SU-DHL-6 (cell line): ENCODE measurements at regions not wholly inside any gene's neighbourhood (a gene's known extent, or its start where the extent isn't known, plus 50 kb on each side); places are given as distances from the start of the nearest gene placed in this dataset.
"Not testable (repeated sequence)": the region's sequence is repeated elsewhere in the genome, so short reads cannot be mapped to it uniquely, and the experiment has no call there.

Experiments used
- H2AFZ ChIP-seq: fragments of 200-600 bp; sonication (generic); 2 replicates; pipeline ENCODE4 v1.6.1; 2014; ENCODE audit warnings: low read depth, mild to moderate bottlenecking, moderate library complexity, mixed read lengths, antibody characterized with exemption, low read length; ENCODE audit not compliant: severe bottlenecking
- H3F3A ChIP-seq: fragments of 200-600 bp; shearing (Covaris generic); 2 replicates; pipeline ENCODE4 v1.6.0; 2016; ENCODE audit warnings: antibody characterized with exemption, mild to moderate bottlenecking; ENCODE audit not compliant: insufficient read depth
- H3K27ac ChIP-seq: fragments of 200-600 bp; sonication (generic); 2 replicates; pipeline ENCODE4 v1.5.1; 2016; ENCODE audit warnings: low read depth, mild to moderate bottlenecking, low read length, moderate library complexity, mixed read lengths
- H3K27me3 ChIP-seq: fragments of 200-600 bp; sonication (generic), shearing (Covaris generic); 2 replicates; pipeline ENCODE4 v1.6.0; 2014; ENCODE audit warnings: mild to moderate bottlenecking, low read length
- H3K36me3 ChIP-seq: fragments of 200-600 bp; sonication (generic); 2 replicates; pipeline ENCODE4 v1.6.1; 2014; ENCODE audit warnings: mild to moderate bottlenecking, low read length, mixed read lengths
- H3K4me2 ChIP-seq: fragments of 300-600, 200-600 bp; shearing (Covaris generic), sonication (generic); 2 replicates; pipeline ENCODE4 v1.6.0; 2014; ENCODE audit warnings: low read length, low read depth, mild to moderate bottlenecking; ENCODE audit not compliant: poor library complexity, severe bottlenecking
- H3K4me3 ChIP-seq: fragments of 200-600 bp; sonication (generic); 2 replicates; pipeline ENCODE4 v1.5.1; 2014; ENCODE audit warnings: antibody characterized with exemption, low read length, mild to moderate bottlenecking, mixed read lengths; ENCODE audit not compliant: insufficient read depth, poor library complexity, severe bottlenecking
- H3K79me2 ChIP-seq: fragments of 200-600 bp; sonication (generic); 2 replicates; pipeline ENCODE4 v1.6.1; 2014; ENCODE audit warnings: mild to moderate bottlenecking, low read length, moderate library complexity; ENCODE audit not compliant: insufficient read depth
- H3K9ac ChIP-seq: fragments of 200-600 bp; sonication (generic); 2 replicates; pipeline ENCODE4 v1.7.0; 2014; ENCODE audit warnings: mild to moderate bottlenecking, low read length
- H3K9me2 ChIP-seq: fragments of 200-600 bp; sonication (generic); replicated peaks from 2 replicates; pipeline ENCODE4 v1.6.1; 2014; ENCODE audit warnings: low read length; ENCODE audit not compliant: insufficient read depth
- H3K9me3 ChIP-seq: fragments of 200-600 bp; sonication (generic); 2 replicates; pipeline ENCODE4 v1.6.1; 2014; ENCODE audit warnings: low read length, mixed read lengths; ENCODE audit not compliant: insufficient read depth
- H4K20me1 ChIP-seq: fragments of 200-600 bp; sonication (generic); 2 replicates; pipeline ENCODE4 v1.6.1; 2014; ENCODE audit warnings: low read depth, mild to moderate bottlenecking, antibody characterized with exemption, low read length, moderate library complexity, mixed read lengths
- EZH2phosphoT487 ChIP-seq: fragments of 200-600 bp; sonication (generic), shearing (Covaris generic); conservative IDR thresholded peaks from 2 replicates; pipeline ENCODE4 v1.6.1; 2018; ENCODE audit warnings: mild to moderate bottlenecking, antibody characterized with exemption, low read length, moderate library complexity, mixed read lengths
- TF ChIP-seq, protein P1 (sequence below): fragments of 200-600 bp; sonication (generic); IDR thresholded peaks from one replicate; pipeline ENCODE4 v1.5.1; 2017; ENCODE audit warnings: antibody characterized with exemption, mild to moderate bottlenecking, low read length, moderate library complexity; ENCODE audit not compliant: insufficient read depth, poor library complexity, severe bottlenecking

DNA sequence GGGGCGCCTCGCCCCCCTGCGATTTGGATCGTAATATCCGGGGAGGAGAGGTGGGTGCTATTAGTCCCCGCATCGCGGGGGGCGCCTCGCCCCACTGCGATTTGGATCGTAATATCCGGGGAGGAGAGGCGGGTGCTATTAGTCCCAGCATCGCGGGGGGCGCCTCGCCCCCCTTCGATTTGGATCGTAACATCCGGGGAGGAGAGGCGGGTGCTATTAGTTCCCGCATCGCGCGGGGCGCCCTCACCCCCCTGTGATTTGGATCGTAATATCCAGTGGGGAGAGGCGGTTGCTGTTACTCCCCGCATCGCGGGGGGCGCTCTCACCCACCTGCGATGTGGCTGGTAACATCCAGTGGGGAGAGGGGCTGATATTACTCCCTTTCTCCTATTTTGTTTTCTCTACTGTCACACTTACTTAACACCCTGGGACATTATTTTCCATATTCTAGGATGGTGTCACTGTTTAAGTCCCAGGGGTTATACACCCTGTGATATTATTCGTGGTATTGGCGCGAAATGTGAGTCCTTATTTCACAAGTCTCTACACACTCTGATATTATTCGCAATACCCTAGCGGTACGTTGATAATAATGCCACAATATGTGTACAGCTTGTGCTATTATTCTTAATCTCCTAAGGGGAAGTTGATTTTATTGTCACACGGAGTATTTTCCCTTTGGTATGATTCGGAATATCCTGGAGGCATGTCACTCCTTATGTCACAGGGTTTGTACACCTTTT is 57.8 kb upstream of the ALDH3B2 start:
- H2AFZ ChIP-seq = no peak overlapping the region
- no peak overlapping the region for H3K9ac ChIP-seq

DNA sequence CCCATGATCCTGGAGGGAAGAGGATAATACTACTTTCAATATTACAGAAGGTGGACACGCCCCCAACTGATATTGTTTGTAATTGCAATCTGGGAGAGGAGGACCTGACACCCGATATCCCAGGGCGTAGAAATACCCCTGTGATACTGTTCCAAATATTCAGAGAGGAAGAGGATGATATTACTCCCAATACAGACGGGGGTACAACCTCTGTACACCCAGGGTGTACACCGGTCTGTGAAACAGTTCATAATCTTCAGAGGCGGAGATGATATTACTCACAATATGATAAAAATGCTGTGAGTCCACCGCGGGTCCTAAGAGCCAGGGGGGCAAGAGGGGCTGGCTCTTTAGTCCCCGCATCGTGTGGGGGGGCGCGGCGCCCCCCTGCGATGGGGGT is 57.2 kb upstream of the ALDH3B2 start:
- no peak overlapping the region for H3K4me2 ChIP-seq
- no peak overlapping the region for H2AFZ ChIP-seq

More for the DNA sequence above, 57.8 kb upstream of the ALDH3B2 start:
- H4K20me1 ChIP-seq = no peaks in the 10 kb centered on the region
- TF ChIP-seq, protein P1, sequence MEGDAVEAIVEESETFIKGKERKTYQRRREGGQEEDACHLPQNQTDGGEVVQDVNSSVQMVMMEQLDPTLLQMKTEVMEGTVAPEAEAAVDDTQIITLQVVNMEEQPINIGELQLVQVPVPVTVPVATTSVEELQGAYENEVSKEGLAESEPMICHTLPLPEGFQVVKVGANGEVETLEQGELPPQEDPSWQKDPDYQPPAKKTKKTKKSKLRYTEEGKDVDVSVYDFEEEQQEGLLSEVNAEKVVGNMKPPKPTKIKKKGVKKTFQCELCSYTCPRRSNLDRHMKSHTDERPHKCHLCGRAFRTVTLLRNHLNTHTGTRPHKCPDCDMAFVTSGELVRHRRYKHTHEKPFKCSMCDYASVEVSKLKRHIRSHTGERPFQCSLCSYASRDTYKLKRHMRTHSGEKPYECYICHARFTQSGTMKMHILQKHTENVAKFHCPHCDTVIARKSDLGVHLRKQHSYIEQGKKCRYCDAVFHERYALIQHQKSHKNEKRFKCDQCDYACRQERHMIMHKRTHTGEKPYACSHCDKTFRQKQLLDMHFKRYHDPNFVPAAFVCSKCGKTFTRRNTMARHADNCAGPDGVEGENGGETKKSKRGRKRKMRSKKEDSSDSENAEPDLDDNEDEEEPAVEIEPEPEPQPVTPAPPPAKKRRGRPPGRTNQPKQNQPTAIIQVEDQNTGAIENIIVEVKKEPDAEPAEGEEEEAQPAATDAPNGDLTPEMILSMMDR = no peak
- no peak for TF ChIP-seq EZH2phosphoT487
- no peaks in the 10 kb centered on the region for H3K27me3 ChIP-seq
- H3K27ac ChIP-seq = no peak overlapping the region
- H3K79me2 ChIP-seq = no peaks in the 10 kb centered on the region
- H3K9me3 ChIP-seq = no peaks in the 10 kb centered on the region
- no peaks in the 10 kb centered on the region for H3K36me3 ChIP-seq
- no peaks in the 10 kb centered on the region for H3F3A ChIP-seq
- no peaks in the 10 kb centered on the region for H3K9me2 ChIP-seq
- no peak overlapping the region for H3K4me2 ChIP-seq
- no peak overlapping the region for H3K4me3 ChIP-seq

DNA sequence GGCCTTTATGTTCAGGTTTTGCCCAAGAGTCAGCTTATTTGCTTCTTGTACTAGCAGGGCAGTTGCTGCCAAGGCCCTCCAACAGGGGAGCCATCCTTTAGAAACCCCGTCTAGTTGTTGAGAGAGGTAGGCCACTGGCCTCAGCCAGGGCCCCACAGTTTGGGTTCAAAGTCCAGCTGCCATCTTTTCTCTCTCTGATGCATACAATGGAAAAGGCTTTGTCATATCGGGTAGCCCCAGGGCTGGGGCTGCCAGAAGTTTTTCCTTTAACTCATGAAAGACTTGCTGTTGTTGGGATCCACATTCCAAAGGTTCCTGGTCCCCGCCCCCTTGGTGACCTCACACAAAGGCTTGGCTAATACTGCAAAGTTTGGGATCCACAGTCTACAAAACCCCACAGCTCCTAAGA is 53.7 kb upstream of the ALDH3B2 start:
- not testable (repeated sequence) for H3F3A ChIP-seq, H4K20me1 ChIP-seq, H2AFZ ChIP-seq, H3K27ac ChIP-seq, H3K4me3 ChIP-seq, H3K27me3 ChIP-seq, H3K9ac ChIP-seq, H3K9me2 ChIP-seq, H3K4me2 ChIP-seq, H3K79me2 ChIP-seq, H3K9me3 ChIP-seq, H3K36me3 ChIP-seq

More for the DNA sequence above, 57.2 kb upstream of the ALDH3B2 start:
- H3K79me2 ChIP-seq = no peaks in the 10 kb centered on the region
- H3K9me2 ChIP-seq = no peaks in the 10 kb centered on the region
- no peak overlapping the region for H3K4me3 ChIP-seq
- no peaks in the 10 kb centered on the region for H3K36me3 ChIP-seq
- H3K27me3 ChIP-seq = no peaks in the 10 kb centered on the region
- TF ChIP-seq, protein P1 = no peak
- TF ChIP-seq EZH2phosphoT487 = no peak
- no peaks in the 10 kb centered on the region for H3K9me3 ChIP-seq
- H3K27ac ChIP-seq = no peak overlapping the region
- H3K9ac ChIP-seq = no peak overlapping the region
- H3F3A ChIP-seq = no peaks in the 10 kb centered on the region
- no peaks in the 10 kb centered on the region for H4K20me1 ChIP-seq

DNA sequence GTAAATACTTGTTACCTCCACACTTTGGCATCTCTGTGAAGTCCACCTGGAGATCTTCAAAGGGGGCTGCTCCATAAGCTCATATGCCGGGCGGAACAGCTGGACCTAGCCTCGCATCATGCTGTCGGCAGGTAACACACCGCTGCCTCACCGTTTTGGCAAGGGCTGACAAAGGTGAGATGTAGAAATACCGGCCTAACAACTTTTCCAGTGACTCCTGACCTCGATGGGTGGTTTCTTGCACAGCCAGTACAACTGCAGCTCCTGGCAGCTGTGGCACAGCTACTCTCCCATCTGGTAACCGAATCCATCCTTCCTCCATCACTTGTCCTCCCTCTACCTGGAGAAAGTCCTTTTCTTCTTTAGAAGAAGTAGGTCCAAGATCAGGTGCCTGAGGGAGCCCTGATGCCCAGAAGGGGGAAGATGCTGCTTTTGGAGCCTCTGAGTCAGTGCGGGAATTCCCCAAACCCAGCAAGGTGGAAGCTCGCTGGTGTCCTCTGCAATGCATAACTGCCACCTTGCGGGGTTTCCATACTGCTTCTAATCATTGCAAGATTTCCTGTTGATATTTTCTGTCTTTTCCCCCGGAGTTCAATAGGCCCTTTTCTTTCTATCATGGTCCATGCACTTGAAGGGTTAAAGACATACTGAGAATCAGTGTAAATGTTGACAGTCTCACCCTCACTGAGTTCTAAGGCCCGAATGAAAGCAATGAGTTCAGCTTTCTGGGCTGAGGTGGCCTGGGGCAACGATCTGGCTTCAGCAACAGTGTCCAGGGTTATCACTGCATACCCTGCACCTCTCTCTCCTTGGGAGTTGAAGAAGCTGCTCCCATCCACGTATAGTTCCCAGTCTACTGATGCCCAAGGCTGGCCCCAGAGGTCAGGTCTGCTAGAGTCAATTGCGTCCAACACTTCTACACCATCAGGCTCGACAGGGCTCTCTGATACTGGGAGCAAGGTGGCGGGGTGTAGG is 52.9 kb upstream of the ALDH3B2 start:
- not testable (repeated sequence) for H3F3A ChIP-seq, H3K27me3 ChIP-seq, H3K4me3 ChIP-seq, H4K20me1 ChIP-seq, H3K36me3 ChIP-seq, H2AFZ ChIP-seq, H3K9me2 ChIP-seq, H3K9me3 ChIP-seq, H3K27ac ChIP-seq, H3K9ac ChIP-seq, H3K4me2 ChIP-seq, H3K79me2 ChIP-seq
